Astrocyte (in vitro differentiated cells and primary cell): ENCODE measurements at regions not wholly inside any gene's neighbourhood (a gene's known extent, or its start where the extent isn't known, plus 50 kb on each side); places are given as distances from the start of the nearest gene placed in this dataset.
A peak's percentile ranks its signal among the peaks of the same experiment; 100 is the strongest.

ENCODE experiments used
- DNase-seq: peaks from one replicate; pipeline ENCODE4 v3.0.0-alpha.2; 2010; ENCODE audit warnings: low read depth
- FAIRE-seq: peaks from 2 replicates; lab custom pipeline; 2011; peaks lifted over from hg19 to GRCh38; lab: Jason Lieb, UNC
- H2AFZ ChIP-seq: 2 replicates; pipeline ENCODE4 v1.6.0; 2012; ENCODE audit warnings: low read depth, low read length, inconsistent platforms
- H3K27ac ChIP-seq: 2 replicates; pipeline ENCODE4 v1.5.1; 2011; ENCODE audit warnings: low read depth, low read length, inconsistent platforms
- H3K27me3 ChIP-seq: 2 replicates; pipeline ENCODE4 v1.6.0; 2011; ENCODE audit warnings: low read length, inconsistent platforms; ENCODE audit not compliant: insufficient read depth
- H3K36me3 ChIP-seq: 2 replicates; pipeline ENCODE4 v1.5.1; 2011; ENCODE audit warnings: low read length, inconsistent platforms; ENCODE audit not compliant: insufficient read depth
- H3K4me1 ChIP-seq: 2 replicates; pipeline ENCODE4 v1.5.1; 2011; ENCODE audit warnings: low read length, inconsistent platforms; ENCODE audit not compliant: insufficient read depth
- H3K4me2 ChIP-seq: 2 replicates; pipeline ENCODE4 v1.6.0; 2012; ENCODE audit warnings: low read length, inconsistent platforms
- H3K4me3 ChIP-seq: 2 replicates; pipeline ENCODE4 v1.5.1; 2011; ENCODE audit warnings: low read depth, mild to moderate bottlenecking, low read length, inconsistent platforms; ENCODE audit not compliant: insufficient read depth
- H3K79me2 ChIP-seq: 2 replicates; pipeline ENCODE4 v1.6.0; 2012; ENCODE audit warnings: mild to moderate bottlenecking, low read length, inconsistent platforms; ENCODE audit not compliant: insufficient read depth
- H3K9ac ChIP-seq: 2 replicates; pipeline ENCODE4 v1.6.0; 2012; ENCODE audit warnings: mild to moderate bottlenecking, low read length, inconsistent platforms
- H3K9me3 ChIP-seq: 2 replicates; pipeline ENCODE4 v1.5.1; 2012; ENCODE audit warnings: low read depth, mild to moderate bottlenecking, low read length, inconsistent platforms; ENCODE audit not compliant: insufficient read depth
- H4K20me1 ChIP-seq: 2 replicates; pipeline ENCODE4 v1.6.0; 2012; ENCODE audit warnings: low read length, inconsistent platforms; ENCODE audit not compliant: insufficient read depth
- H3K27ac Mint-ChIP-seq: one replicate; pipeline ENCODE4 v1.8.0; 2021; ENCODE audit warnings: mild to moderate bottlenecking, mixed read lengths; ENCODE audit not compliant: unreplicated experiment
- H3K27me3 Mint-ChIP-seq: one replicate; pipeline ENCODE4 v1.8.0; 2021; ENCODE audit warnings: low read depth, mixed read lengths; ENCODE audit not compliant: unreplicated experiment
- H3K36me3 Mint-ChIP-seq: one replicate; pipeline ENCODE4 v1.8.0; 2021; ENCODE audit warnings: low read depth, mixed read lengths; ENCODE audit not compliant: unreplicated experiment
- H3K4me1 Mint-ChIP-seq: one replicate; pipeline ENCODE4 v1.8.0; 2021; ENCODE audit warnings: low read depth, mixed read lengths; ENCODE audit not compliant: unreplicated experiment
- H3K4me3 Mint-ChIP-seq: one replicate; pipeline ENCODE4 v1.8.0; 2021; ENCODE audit warnings: mild to moderate bottlenecking, moderate library complexity, mixed read lengths; ENCODE audit not compliant: unreplicated experiment
- H3K9me3 Mint-ChIP-seq: one replicate; pipeline ENCODE4 v1.8.0; 2021; ENCODE audit warnings: mild to moderate bottlenecking, mixed read lengths; ENCODE audit not compliant: unreplicated experiment
- CTCF ChIP-seq: IDR thresholded peaks from 2 replicates; pipeline ENCODE4 v1.5.1; 2011; ENCODE audit warnings: low read depth, mild to moderate bottlenecking, inconsistent platforms, low read length, moderate library complexity; ENCODE audit not compliant: insufficient read depth
- EZH2 ChIP-seq: IDR thresholded peaks from 2 replicates; pipeline ENCODE4 v1.6.1; 2012; ENCODE audit warnings: mild to moderate bottlenecking, low read length, inconsistent platforms; ENCODE audit not compliant: insufficient read depth

- FAIRE-seq (no peak), DNase-seq (peak; percentile 53)
- Mint-ChIP-seq H3K9me3 (no peaks in the 10 kb centered on the region), H3K4me3 (no peak overlapping the region), H3K4me1 (peaks cover 20% of the 10 kb centered on the region), H3K36me3 (no peaks in the 10 kb centered on the region), H3K27me3 (no peaks in the 10 kb centered on the region), H3K27ac (no peak overlapping the region)
- no peak overlapping the region for H2AFZ ChIP-seq
- H3K9me3 ChIP-seq = no peaks in the 10 kb centered on the region
- no peaks in the 10 kb centered on the region for H4K20me1 ChIP-seq
- no peak overlapping the region for H3K27ac ChIP-seq
- H3K79me2 ChIP-seq = no peaks in the 10 kb centered on the region
- H3K9ac ChIP-seq = no peak overlapping the region
- peak overlapping the region; percentile 11 for H3K4me2 ChIP-seq
- H3K27me3 ChIP-seq = no peaks in the 10 kb centered on the region
- TF ChIP-seq EZH2 = no peak
- TF ChIP-seq CTCF = no peak
- H3K36me3 ChIP-seq = no peaks in the 10 kb centered on the region
- H3K4me1 ChIP-seq = no peaks in the 10 kb centered on the region
- no peak overlapping the region for H3K4me3 ChIP-seq
Measured at GRCh38 chr7:41628901-41629300, 74.0 kb downstream of the INHBA start.

- DNase-seq = no peak
- H3K36me3 Mint-ChIP-seq = no peaks in the 10 kb centered on the region
Measured at GRCh38 chr7:41627645-41628298, 75.1 kb downstream of the INHBA start.

More at GRCh38 chr7:41627645-41628298, 75.1 kb downstream of the INHBA start:
- Histone ChIP-seq H3K4me2 (peak overlapping the region; percentile 54), H3K79me2 (no peaks in the 10 kb centered on the region), H3K27me3 (no peaks in the 10 kb centered on the region), H3K9ac (no peak overlapping the region), H3K4me3 (no peak overlapping the region), H3K9me3 (no peaks in the 10 kb centered on the region), H3K36me3 (no peaks in the 10 kb centered on the region), H2AFZ (peak overlapping the region; percentile 22), H3K27ac (no peak overlapping the region), H3K4me1 (no peaks in the 10 kb centered on the region), H4K20me1 (no peaks in the 10 kb centered on the region)
- H3K9me3 Mint-ChIP-seq = no peaks in the 10 kb centered on the region
- TF ChIP-seq CTCF (no peak), EZH2 (no peak)
- H3K27me3 Mint-ChIP-seq = no peaks in the 10 kb centered on the region
- no peak overlapping the region for H3K4me3 Mint-ChIP-seq
- peaks cover 20% of the 10 kb centered on the region for H3K4me1 Mint-ChIP-seq
- no peak for FAIRE-seq
- H3K27ac Mint-ChIP-seq = no peak overlapping the region
